GM23338 (cell line): ENCODE measurements at regions not wholly inside any gene's neighbourhood (a gene's known extent, or its start where the extent isn't known, plus 50 kb on each side); places are given as distances from the start of the nearest gene placed in this dataset.

Experiments used
- ATAC-seq: fragments of 200-7000 bp; cut with Tn5 transposase; 3 replicates; pipeline ENCODE4 v1.9.1; 2020
- DNase-seq: peaks from one replicate; pipeline ENCODE4 v3.0.0-alpha.2; 2015; ENCODE audit warnings: low spot score
- H2AFZ ChIP-seq: fragments of 200-600 bp; sonication (generic); 2 replicates; pipeline ENCODE4 v1.8.0; 2016; ENCODE audit warnings: antibody characterized with exemption, mild to moderate bottlenecking, moderate library complexity
- H3F3A ChIP-seq: fragments of 200-600 bp; sonication (generic); replicated peaks from 2 replicates; pipeline ENCODE4 v1.8.0; 2017; ENCODE audit warnings: antibody characterized with exemption, mixed run types, low read depth
- H3K27ac ChIP-seq: fragments of 200-600 bp; sonication (generic); 2 replicates; pipeline ENCODE4 v1.6.1; 2016; ENCODE audit warnings: low read depth
- H3K27me3 ChIP-seq: fragments of 200-600 bp; sonication (generic); 2 replicates; pipeline ENCODE4 v1.8.0; 2016; ENCODE audit warnings: mild to moderate bottlenecking, mixed run types, moderate library complexity; ENCODE audit not compliant: insufficient read depth
- H3K36me3 ChIP-seq: fragments of 200-600 bp; sonication (generic); 2 replicates; pipeline ENCODE4 v1.8.0; 2016; ENCODE audit warnings: mild to moderate bottlenecking; ENCODE audit not compliant: insufficient read depth
- H3K4me1 ChIP-seq: fragments of 200-600 bp; sonication (generic); 2 replicates; pipeline ENCODE4 v1.8.0; 2016; ENCODE audit warnings: mild to moderate bottlenecking, moderate library complexity; ENCODE audit not compliant: insufficient read depth
- H3K4me2 ChIP-seq: fragments of 200-600 bp; sonication (generic); 2 replicates; pipeline ENCODE4 v1.7.1; 2017; ENCODE audit warnings: mixed run types
- H3K4me3 ChIP-seq: fragments of 200-600 bp; sonication (generic); 2 replicates; pipeline ENCODE4 v1.6.1; 2016; ENCODE audit warnings: mixed run types
- H3K79me2 ChIP-seq: fragments of 200-600 bp; sonication (generic); replicated peaks from 2 replicates; pipeline ENCODE4 v1.8.0; 2017; ENCODE audit warnings: mild to moderate bottlenecking; ENCODE audit not compliant: insufficient read depth
- H3K9me2 ChIP-seq: fragments of 200-600 bp; sonication (generic); 2 replicates; pipeline ENCODE4 v1.8.0; 2017; ENCODE audit not compliant: insufficient read depth
- H4K20me1 ChIP-seq: fragments of 200-600 bp; sonication (generic); replicated peaks from 2 replicates; pipeline ENCODE4 v1.8.0; 2017; ENCODE audit warnings: mild to moderate bottlenecking; ENCODE audit not compliant: insufficient read depth
- H3K27ac Mint-ChIP-seq: 2 replicates; pipeline ENCODE4 v1.8.0; 2020; ENCODE audit warnings: inconsistent platforms, mild to moderate bottlenecking, moderate library complexity, mixed read lengths
- H3K27me3 Mint-ChIP-seq: 3 replicates; pipeline ENCODE4 v1.8.0; 2022; ENCODE audit warnings: low read depth, mild to moderate bottlenecking, moderate library complexity, mixed read lengths, inconsistent platforms; ENCODE audit not compliant: insufficient read depth, poor library complexity
- H3K36me3 Mint-ChIP-seq: 3 replicates; pipeline ENCODE4 v1.8.0; 2021; ENCODE audit warnings: low read depth, mild to moderate bottlenecking, inconsistent platforms, moderate library complexity, mixed read lengths
- H3K4me1 Mint-ChIP-seq: 3 replicates; pipeline ENCODE4 v1.8.0; 2020; ENCODE audit warnings: mild to moderate bottlenecking, inconsistent platforms, mixed read lengths
- H3K4me3 Mint-ChIP-seq: 3 replicates; pipeline ENCODE4 v1.8.0; 2021; ENCODE audit warnings: moderate library complexity, mild to moderate bottlenecking, inconsistent platforms, mixed read lengths
- H3K9me3 Mint-ChIP-seq: 3 replicates; pipeline ENCODE4 v1.8.0; 2020; ENCODE audit warnings: moderate library complexity, mild to moderate bottlenecking, inconsistent platforms, mixed read lengths
- CREB1 ChIP-seq: fragments of 250-450 bp; sonication (Bioruptor Pico); IDR thresholded peaks from 2 replicates; pipeline ENCODE4 v1.5.0; 2020; ENCODE audit warnings: low read depth, mild to moderate bottlenecking, moderate library complexity
- EZH2 ChIP-seq: fragments of 200-600 bp; sonication (generic); IDR thresholded peaks from one replicate; pipeline ENCODE4 v1.8.0; 2017; ENCODE audit warnings: antibody characterized with exemption, mild to moderate bottlenecking, low read depth; ENCODE audit not compliant: unreplicated experiment
- JUNB ChIP-seq: IDR thresholded peaks from one replicate; pipeline ENCODE4 v1.6.1; 2016; ENCODE audit warnings: antibody characterized with exemption; ENCODE audit not compliant: unreplicated experiment
- NANOG ChIP-seq: IDR thresholded peaks from 2 replicates; pipeline ENCODE4 v1.6.1; 2016; ENCODE audit warnings: antibody characterized with exemption, borderline replicate concordance
- POLR2AphosphoS5 ChIP-seq: IDR thresholded peaks from 2 replicates; pipeline ENCODE4 v1.6.1; 2016; ENCODE audit warnings: antibody characterized with exemption, low read depth
- STAT1 ChIP-seq: IDR thresholded peaks from one replicate; pipeline ENCODE4 v1.6.1; 2016; ENCODE audit warnings: antibody characterized with exemption; ENCODE audit not compliant: unreplicated experiment
- TF ChIP-seq, protein P1 (sequence below): fragments of 250-450 bp; sonication (Bioruptor Pico); IDR thresholded peaks from 2 replicates; pipeline ENCODE4 v1.5.0; 2020; ENCODE audit warnings: mild to moderate bottlenecking, moderate library complexity
- TF ChIP-seq, protein P2 (sequence below), 2 experiments: fragments of 200-600 bp in 1 of 2; sonication (generic) in 1 of 2; conservative IDR thresholded peaks; 2 replicates each; pipeline versions ENCODE4 v1.5.1 to v1.6.1; 2016 to 2017; ENCODE audit warnings: antibody characterized with exemption in 2 of 2, low read depth in 2 of 2, mild to moderate bottlenecking in 2 of 2, moderate library complexity in 1 of 2

DNA sequence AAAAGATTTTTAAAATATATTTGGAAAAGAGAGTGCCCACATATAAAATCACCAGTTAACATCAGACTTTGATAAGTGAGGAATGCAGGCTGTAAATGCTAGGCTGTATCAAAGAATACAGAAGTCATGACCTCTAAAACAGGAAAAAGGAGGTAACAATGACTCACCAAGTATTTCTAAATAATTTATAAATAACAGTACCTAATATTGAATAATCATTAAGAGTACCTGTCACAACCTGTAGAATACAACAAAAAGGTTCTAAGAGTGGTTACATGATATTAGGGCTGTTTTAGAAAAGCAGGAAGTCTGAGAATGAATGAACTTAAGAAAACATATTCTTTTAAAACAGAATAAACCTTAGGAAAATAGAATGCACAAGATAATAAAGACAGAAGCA lies 173.1 kb upstream of the CST7 start (continued):
- TF ChIP-seq, protein P1, sequence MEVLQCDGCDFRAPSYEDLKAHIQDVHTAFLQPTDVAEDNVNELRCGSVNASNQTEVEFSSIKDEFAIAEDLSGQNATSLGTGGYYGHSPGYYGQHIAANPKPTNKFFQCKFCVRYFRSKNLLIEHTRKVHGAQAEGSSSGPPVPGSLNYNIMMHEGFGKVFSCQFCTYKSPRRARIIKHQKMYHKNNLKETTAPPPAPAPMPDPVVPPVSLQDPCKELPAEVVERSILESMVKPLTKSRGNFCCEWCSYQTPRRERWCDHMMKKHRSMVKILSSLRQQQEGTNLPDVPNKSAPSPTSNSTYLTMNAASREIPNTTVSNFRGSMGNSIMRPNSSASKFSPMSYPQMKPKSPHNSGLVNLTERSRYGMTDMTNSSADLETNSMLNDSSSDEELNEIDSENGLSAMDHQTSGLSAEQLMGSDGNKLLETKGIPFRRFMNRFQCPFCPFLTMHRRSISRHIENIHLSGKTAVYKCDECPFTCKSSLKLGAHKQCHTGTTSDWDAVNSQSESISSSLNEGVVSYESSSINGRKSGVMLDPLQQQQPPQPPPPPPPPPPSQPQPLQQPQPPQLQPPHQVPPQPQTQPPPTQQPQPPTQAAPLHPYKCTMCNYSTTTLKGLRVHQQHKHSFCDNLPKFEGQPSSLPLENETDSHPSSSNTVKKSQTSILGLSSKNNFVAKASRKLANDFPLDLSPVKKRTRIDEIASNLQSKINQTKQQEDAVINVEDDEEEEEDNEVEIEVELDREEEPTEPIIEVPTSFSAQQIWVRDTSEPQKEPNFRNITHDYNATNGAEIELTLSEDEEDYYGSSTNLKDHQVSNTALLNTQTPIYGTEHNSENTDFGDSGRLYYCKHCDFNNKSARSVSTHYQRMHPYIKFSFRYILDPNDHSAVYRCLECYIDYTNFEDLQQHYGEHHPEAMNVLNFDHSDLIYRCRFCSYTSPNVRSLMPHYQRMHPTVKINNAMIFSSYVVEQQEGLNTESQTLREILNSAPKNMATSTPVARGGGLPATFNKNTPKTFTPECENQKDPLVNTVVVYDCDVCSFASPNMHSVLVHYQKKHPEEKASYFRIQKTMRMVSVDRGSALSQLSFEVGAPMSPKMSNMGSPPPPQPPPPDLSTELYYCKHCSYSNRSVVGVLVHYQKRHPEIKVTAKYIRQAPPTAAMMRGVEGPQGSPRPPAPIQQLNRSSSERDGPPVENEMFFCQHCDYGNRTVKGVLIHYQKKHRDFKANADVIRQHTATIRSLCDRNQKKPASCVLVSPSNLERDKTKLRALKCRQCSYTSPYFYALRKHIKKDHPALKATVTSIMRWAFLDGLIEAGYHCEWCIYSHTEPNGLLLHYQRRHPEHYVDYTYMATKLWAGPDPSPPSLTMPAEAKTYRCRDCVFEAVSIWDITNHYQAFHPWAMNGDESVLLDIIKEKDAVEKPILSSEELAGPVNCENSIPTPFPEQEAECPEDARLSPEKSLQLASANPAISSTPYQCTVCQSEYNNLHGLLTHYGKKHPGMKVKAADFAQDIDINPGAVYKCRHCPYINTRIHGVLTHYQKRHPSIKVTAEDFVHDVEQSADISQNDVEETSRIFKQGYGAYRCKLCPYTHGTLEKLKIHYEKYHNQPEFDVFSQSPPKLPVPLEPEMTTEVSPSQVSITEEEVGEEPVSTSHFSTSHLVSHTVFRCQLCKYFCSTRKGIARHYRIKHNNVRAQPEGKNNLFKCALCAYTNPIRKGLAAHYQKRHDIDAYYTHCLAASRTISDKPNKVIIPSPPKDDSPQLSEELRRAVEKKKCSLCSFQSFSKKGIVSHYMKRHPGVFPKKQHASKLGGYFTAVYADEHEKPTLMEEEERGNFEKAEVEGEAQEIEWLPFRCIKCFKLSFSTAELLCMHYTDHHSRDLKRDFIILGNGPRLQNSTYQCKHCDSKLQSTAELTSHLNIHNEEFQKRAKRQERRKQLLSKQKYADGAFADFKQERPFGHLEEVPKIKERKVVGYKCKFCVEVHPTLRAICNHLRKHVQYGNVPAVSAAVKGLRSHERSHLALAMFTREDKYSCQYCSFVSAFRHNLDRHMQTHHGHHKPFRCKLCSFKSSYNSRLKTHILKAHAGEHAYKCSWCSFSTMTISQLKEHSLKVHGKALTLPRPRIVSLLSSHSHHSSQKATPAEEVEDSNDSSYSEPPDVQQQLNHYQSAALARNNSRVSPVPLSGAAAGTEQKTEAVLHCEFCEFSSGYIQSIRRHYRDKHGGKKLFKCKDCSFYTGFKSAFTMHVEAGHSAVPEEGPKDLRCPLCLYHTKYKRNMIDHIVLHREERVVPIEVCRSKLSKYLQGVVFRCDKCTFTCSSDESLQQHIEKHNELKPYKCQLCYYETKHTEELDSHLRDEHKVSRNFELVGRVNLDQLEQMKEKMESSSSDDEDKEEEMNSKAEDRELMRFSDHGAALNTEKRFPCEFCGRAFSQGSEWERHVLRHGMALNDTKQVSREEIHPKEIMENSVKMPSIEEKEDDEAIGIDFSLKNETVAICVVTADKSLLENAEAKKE (CRISPR knock-in tag), result no peak
- TF ChIP-seq POLR2AphosphoS5, result no peak

DNA sequence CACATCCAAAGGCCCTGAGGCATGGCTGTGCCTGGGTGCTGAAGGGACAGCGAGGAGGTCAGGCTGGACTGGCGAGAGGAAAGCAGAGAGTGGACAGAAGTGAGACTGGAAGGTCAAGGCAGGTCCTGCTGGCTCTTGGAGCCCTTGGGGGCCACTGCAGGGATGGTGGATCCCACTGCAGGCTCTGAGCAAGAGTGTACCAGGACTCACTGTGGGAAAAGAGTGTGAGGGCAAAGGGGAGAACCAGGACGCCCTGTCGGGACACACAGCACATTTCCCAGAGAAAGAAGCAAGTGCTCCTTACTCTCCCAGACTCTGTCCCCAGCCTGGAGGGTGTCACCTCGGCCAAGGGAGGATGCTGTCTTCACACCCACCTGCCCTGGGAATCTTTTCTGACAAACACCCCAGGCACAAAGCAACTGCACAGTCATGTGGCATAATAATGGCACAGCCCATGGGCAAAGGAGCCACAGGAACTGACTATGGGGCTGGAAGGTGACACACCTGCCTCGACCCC lies 172.3 kb upstream of the CST7 start:
- no peaks in the 10 kb centered on the region for H3K27me3 ChIP-seq
- H3K27me3 Mint-ChIP-seq, result peaks cover 2% of the 10 kb centered on the region
- H3K4me2 ChIP-seq, result no peak overlapping the region
- H3K36me3 ChIP-seq, result no peaks in the 10 kb centered on the region
- no peak overlapping the region for H3K27ac Mint-ChIP-seq
- no peak overlapping the region for H3K4me3 Mint-ChIP-seq
- H3K4me3 ChIP-seq, result no peak overlapping the region
- H3K79me2 ChIP-seq, result no peaks in the 10 kb centered on the region
- no peak for ATAC-seq
- no peak for TF ChIP-seq STAT1
- TF ChIP-seq EZH2, result no peak
- peaks cover 5% of the 10 kb centered on the region; the same call in 1 of the 3 replicates for H3K36me3 Mint-ChIP-seq
- no peaks in the 10 kb centered on the region for H3K4me1 ChIP-seq
- no peak for DNase-seq
- no peak overlapping the region for H3K27ac ChIP-seq
- peaks cover 17% of the 10 kb centered on the region for H3K9me3 Mint-ChIP-seq
- H2AFZ ChIP-seq, result no peak overlapping the region
- no peaks in the 10 kb centered on the region for H4K20me1 ChIP-seq
- H3K4me1 Mint-ChIP-seq, result no peaks in the 10 kb centered on the region
- H3K9me2 ChIP-seq, result no peaks in the 10 kb centered on the region
- no peaks in the 10 kb centered on the region for H3F3A ChIP-seq

DNA sequence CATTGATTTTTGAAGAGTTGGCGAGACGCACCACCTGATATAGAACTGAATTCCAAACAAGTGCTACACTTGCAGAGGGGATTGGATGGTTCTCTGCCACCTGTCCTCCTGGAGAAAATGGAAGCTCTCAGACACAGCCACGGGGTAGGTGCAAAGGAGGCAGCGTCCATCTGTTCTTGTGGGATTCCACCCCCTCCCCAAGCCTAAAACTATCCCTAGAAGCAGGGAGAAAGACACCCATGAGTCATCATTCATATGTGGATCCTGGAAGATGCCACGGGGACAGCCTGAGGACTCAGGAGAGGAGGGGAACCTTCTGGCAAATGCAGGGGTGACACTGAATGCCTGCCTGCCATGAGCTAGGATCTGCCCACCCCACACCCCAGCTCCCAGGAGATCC lies 171.3 kb upstream of the CST7 start:
- Histone ChIP-seq H3K27ac (no peak overlapping the region), H3K4me1 (no peaks in the 10 kb centered on the region), H2AFZ (no peak overlapping the region), H3K79me2 (no peaks in the 10 kb centered on the region), H3K4me2 (no peak overlapping the region), H3K27me3 (no peaks in the 10 kb centered on the region), H3K36me3 (no peaks in the 10 kb centered on the region), H4K20me1 (no peaks in the 10 kb centered on the region), H3K4me3 (no peak overlapping the region), H3F3A (no peaks in the 10 kb centered on the region), H3K9me2 (no peaks in the 10 kb centered on the region)
- Mint-ChIP-seq H3K4me3 (no peak overlapping the region), H3K27me3 (peaks cover 4% of the 10 kb centered on the region), H3K4me1 (no peaks in the 10 kb centered on the region), H3K36me3 (peaks cover 5% of the 10 kb centered on the region; the same call in 1 of the 3 replicates), H3K9me3 (peaks cover 17% of the 10 kb centered on the region), H3K27ac (no peak overlapping the region)
- no peak for DNase-seq
- no peak for ATAC-seq
- TF ChIP-seq, protein P2, sequence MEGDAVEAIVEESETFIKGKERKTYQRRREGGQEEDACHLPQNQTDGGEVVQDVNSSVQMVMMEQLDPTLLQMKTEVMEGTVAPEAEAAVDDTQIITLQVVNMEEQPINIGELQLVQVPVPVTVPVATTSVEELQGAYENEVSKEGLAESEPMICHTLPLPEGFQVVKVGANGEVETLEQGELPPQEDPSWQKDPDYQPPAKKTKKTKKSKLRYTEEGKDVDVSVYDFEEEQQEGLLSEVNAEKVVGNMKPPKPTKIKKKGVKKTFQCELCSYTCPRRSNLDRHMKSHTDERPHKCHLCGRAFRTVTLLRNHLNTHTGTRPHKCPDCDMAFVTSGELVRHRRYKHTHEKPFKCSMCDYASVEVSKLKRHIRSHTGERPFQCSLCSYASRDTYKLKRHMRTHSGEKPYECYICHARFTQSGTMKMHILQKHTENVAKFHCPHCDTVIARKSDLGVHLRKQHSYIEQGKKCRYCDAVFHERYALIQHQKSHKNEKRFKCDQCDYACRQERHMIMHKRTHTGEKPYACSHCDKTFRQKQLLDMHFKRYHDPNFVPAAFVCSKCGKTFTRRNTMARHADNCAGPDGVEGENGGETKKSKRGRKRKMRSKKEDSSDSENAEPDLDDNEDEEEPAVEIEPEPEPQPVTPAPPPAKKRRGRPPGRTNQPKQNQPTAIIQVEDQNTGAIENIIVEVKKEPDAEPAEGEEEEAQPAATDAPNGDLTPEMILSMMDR (conservative IDR thresholded peaks at IDR 0.05; ENCODE audit: low read depth in 2 of 2), result no peak
- TF ChIP-seq JUNB (no peak), CREB1 (no peak), POLR2AphosphoS5 (no peak), NANOG (no peak)
